ENCODE measurements at regions not wholly inside any gene's neighbourhood (a gene's known extent, or its start where the extent isn't known, plus 50 kb on each side); places are given as distances from the start of the nearest gene placed in this dataset.

DNA sequence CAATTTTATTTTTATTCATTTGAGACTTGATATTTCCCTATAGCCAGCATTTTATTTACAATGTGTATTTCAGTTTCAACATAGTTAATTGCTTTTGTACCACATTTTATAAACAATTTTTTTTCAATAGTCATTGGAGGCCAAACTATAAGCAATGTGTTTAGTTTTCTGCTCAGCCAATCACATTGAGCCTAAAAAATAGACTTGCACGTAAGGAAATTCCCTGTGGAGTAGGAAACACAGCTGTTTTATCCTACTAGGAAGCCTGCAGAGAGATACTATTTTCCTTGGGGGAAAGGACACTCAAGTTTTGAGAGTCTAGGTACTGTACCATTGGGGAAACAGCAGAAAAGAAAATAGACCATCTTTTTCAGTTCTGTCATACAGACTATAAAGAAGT is 410.2 kb upstream of the GOT2 start:
- TF ChIP-seq, protein P1, sequence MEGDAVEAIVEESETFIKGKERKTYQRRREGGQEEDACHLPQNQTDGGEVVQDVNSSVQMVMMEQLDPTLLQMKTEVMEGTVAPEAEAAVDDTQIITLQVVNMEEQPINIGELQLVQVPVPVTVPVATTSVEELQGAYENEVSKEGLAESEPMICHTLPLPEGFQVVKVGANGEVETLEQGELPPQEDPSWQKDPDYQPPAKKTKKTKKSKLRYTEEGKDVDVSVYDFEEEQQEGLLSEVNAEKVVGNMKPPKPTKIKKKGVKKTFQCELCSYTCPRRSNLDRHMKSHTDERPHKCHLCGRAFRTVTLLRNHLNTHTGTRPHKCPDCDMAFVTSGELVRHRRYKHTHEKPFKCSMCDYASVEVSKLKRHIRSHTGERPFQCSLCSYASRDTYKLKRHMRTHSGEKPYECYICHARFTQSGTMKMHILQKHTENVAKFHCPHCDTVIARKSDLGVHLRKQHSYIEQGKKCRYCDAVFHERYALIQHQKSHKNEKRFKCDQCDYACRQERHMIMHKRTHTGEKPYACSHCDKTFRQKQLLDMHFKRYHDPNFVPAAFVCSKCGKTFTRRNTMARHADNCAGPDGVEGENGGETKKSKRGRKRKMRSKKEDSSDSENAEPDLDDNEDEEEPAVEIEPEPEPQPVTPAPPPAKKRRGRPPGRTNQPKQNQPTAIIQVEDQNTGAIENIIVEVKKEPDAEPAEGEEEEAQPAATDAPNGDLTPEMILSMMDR (IDR thresholded peaks at IDR 0.05; ENCODE audit: poor library complexity) = no peak
- TF ChIP-seq EZH2 (IDR thresholded peaks at IDR 0.05; ENCODE audit: borderline replicate concordance) = no peak
- no peak for TF ChIP-seq EZH2phosphoT487 (IDR thresholded peaks at IDR 0.05; ENCODE audit: low read depth, severe bottlenecking, unreplicated experiment)

All from hepatocyte (in vitro differentiated cells).